ENCODE measurements at regions not wholly inside any gene's neighbourhood (a gene's known extent, or its start where the extent isn't known, plus 50 kb on each side); places are given as distances from the start of the nearest gene placed in this dataset.

DNA sequence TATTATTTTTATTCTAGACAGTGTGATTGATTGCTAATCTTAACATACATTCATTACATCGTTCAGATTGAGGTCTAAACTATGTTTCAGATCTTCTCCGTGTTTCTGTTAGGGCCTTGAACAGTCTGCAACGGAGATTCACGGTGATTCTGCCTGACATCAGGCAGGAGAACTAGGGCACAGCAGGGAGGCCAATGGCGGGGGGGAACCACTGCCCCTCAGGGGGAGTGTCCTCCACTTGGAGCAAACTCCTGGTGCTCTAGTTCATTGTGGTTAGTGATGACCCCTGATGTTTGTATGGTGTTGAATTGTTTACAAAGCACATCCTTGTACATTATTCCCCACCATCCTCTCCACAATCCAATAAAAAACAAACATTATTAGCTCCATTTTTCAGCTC lies 173.5 kb downstream of the ZNF608 start:
- Histone ChIP-seq H3K36me3 (ENCODE audit: insufficient read depth, low read length) (no peaks in the 10 kb centered on the region), H3K79me2 (ENCODE audit: insufficient read depth, low read length) (no peaks in the 10 kb centered on the region), H3K4me2 (ENCODE audit: insufficient read depth, low read length) (no peak overlapping the region), H4K20me1 (ENCODE audit: insufficient read depth, low read length) (no peaks in the 10 kb centered on the region), H2AFZ (ENCODE audit: low read length) (no peak overlapping the region), H3K27me3 (ENCODE audit: insufficient read depth, low read length) (no peaks in the 10 kb centered on the region), H3K4me1 (ENCODE audit: insufficient read depth, low read length) (no peaks in the 10 kb centered on the region), H3K27ac (ENCODE audit: low read depth, low read length) (no peak overlapping the region), H3K9me3 (ENCODE audit: low read depth, low read length) (no peaks in the 10 kb centered on the region), H3K4me3 (ENCODE audit: insufficient read depth, low read length) (no peak overlapping the region)
- TF ChIP-seq, protein P1, sequence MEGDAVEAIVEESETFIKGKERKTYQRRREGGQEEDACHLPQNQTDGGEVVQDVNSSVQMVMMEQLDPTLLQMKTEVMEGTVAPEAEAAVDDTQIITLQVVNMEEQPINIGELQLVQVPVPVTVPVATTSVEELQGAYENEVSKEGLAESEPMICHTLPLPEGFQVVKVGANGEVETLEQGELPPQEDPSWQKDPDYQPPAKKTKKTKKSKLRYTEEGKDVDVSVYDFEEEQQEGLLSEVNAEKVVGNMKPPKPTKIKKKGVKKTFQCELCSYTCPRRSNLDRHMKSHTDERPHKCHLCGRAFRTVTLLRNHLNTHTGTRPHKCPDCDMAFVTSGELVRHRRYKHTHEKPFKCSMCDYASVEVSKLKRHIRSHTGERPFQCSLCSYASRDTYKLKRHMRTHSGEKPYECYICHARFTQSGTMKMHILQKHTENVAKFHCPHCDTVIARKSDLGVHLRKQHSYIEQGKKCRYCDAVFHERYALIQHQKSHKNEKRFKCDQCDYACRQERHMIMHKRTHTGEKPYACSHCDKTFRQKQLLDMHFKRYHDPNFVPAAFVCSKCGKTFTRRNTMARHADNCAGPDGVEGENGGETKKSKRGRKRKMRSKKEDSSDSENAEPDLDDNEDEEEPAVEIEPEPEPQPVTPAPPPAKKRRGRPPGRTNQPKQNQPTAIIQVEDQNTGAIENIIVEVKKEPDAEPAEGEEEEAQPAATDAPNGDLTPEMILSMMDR (IDR thresholded peaks at IDR 0.05; ENCODE audit: extremely low read depth, low read depth, low read length): no peak
- DNase-seq (ENCODE audit: insufficient read length, low spot score, missing footprints): no peak

DNA sequence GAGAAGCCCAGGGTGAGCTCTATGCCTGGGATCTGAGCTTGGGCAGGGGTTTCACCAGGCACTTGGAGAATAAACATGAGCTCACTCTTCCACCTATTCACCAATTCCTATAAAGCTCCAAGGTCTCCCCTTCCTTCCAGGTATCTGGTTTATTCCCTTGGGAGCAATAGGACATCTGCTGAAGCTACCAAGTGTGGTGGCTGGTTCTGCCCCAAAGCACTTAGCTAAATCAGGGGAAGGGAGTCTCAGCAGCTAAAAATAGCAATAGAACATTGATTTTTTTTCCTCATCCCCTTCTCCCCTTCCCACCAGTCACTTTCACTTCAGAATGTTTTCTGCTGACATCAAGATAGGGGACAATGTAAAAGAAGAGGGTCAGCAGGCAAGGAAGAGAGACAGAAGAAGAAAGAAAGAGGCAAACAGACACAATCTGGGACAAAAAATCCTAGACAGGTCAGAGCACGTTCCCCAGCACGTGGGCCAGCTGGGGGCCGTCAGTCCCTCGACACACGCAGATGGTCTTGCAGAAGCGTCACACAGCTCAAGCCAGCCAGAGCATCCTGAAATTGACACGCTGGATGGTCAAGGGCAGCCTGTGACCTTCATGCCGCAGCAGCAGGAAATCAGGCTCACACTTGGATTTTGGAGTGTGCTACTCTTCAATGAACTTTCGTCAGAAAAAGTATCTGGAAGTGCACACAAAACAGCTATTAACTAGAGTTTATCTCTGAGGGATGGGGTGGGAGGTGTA lies 176.0 kb downstream of the ZNF608 start:
- TF ChIP-seq, protein P1 (IDR thresholded peaks at IDR 0.05; ENCODE audit: extremely low read depth, low read depth, low read length): no peak
- no peaks in the 10 kb centered on the region for H4K20me1 ChIP-seq (ENCODE audit: insufficient read depth, low read length)
- no peaks in the 10 kb centered on the region for H3K36me3 ChIP-seq (ENCODE audit: insufficient read depth, low read length)
- H3K4me2 ChIP-seq (ENCODE audit: insufficient read depth, low read length): no peak overlapping the region
- no peak for DNase-seq (ENCODE audit: insufficient read length, low spot score, missing footprints)
- no peak overlapping the region for H2AFZ ChIP-seq (ENCODE audit: low read length)
- H3K27ac ChIP-seq (ENCODE audit: low read depth, low read length): no peak overlapping the region
- no peaks in the 10 kb centered on the region for H3K4me1 ChIP-seq (ENCODE audit: insufficient read depth, low read length)
- no peaks in the 10 kb centered on the region for H3K27me3 ChIP-seq (ENCODE audit: insufficient read depth, low read length)
- no peak overlapping the region for H3K4me3 ChIP-seq (ENCODE audit: insufficient read depth, low read length)
- no peaks in the 10 kb centered on the region for H3K79me2 ChIP-seq (ENCODE audit: insufficient read depth, low read length)
- no peaks in the 10 kb centered on the region for H3K9me3 ChIP-seq (ENCODE audit: low read depth, low read length)

DNA sequence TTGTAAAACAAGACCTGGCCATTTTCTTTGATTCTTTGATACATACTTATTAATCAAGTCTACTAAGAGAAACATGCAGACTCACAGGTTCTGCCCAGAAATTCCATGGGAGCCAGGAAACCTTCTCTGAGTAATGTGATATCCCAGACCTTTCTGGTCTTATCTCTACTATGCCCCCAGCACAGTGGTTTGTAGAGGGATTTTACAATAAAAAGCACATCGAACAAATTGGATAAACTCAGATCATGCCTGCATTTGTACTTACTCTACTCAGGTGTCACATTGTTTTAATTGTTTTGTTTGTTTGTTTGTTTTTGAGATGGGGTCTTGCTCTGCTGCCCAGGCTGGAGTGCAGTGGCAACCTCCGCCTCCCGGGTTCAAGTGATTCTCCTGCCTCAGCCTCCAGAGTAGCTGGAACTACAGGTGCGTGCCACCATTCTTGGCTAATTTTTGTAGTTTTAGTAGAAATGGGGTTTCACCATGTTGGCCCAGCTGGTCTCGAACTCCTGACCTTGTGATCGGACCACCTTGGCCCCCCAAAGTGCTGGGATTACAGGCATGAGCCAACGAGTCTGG lies 179.5 kb downstream of the ZNF608 start:
- H3K79me2 ChIP-seq (ENCODE audit: insufficient read depth, low read length): no peaks in the 10 kb centered on the region
- H3K9me3 ChIP-seq (ENCODE audit: low read depth, low read length): no peaks in the 10 kb centered on the region
- no peak overlapping the region for H3K27ac ChIP-seq (ENCODE audit: low read depth, low read length)
- H2AFZ ChIP-seq (ENCODE audit: low read length): no peak overlapping the region
- H3K4me1 ChIP-seq (ENCODE audit: insufficient read depth, low read length): no peaks in the 10 kb centered on the region
- no peak for DNase-seq (ENCODE audit: insufficient read length, low spot score, missing footprints)
- H3K27me3 ChIP-seq (ENCODE audit: insufficient read depth, low read length): no peaks in the 10 kb centered on the region
- TF ChIP-seq, protein P1 (IDR thresholded peaks at IDR 0.05; ENCODE audit: extremely low read depth, low read depth, low read length): no peak
- no peak overlapping the region for H3K4me2 ChIP-seq (ENCODE audit: insufficient read depth, low read length)
- H4K20me1 ChIP-seq (ENCODE audit: insufficient read depth, low read length): no peaks in the 10 kb centered on the region
- H3K4me3 ChIP-seq (ENCODE audit: insufficient read depth, low read length): no peak overlapping the region
- H3K36me3 ChIP-seq (ENCODE audit: insufficient read depth, low read length): no peaks in the 10 kb centered on the region

DNA sequence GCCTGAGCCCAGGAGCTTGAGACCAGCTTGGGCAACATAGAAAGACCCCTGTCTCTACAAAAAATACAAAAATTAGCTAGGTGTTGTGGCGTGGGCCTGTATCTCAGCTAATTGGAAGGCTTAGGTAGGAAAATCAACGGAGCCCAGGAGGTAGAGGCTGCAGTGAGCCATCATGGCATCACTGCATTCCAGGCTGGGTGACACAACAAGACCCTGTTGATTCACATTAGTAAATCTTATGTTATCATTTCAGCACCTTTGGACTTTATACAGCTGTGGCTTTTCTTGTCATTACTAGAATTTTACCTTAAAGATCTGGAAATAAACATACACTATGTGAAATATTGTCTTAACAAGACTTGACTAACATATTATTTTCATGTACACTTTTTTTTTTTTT lies 185.0 kb downstream of the ZNF608 start:
- H3K4me3 ChIP-seq (ENCODE audit: insufficient read depth, low read length): no peak overlapping the region
- TF ChIP-seq, protein P1 (IDR thresholded peaks at IDR 0.05; ENCODE audit: extremely low read depth, low read depth, low read length): no peak
- H3K79me2 ChIP-seq (ENCODE audit: insufficient read depth, low read length): no peaks in the 10 kb centered on the region
- no peak overlapping the region for H3K4me2 ChIP-seq (ENCODE audit: insufficient read depth, low read length)
- H4K20me1 ChIP-seq (ENCODE audit: insufficient read depth, low read length): no peaks in the 10 kb centered on the region
- H3K27me3 ChIP-seq (ENCODE audit: insufficient read depth, low read length): no peaks in the 10 kb centered on the region
- no peak overlapping the region for H3K27ac ChIP-seq (ENCODE audit: low read depth, low read length)
- H3K9me3 ChIP-seq (ENCODE audit: low read depth, low read length): no peaks in the 10 kb centered on the region
- no peaks in the 10 kb centered on the region for H3K36me3 ChIP-seq (ENCODE audit: insufficient read depth, low read length)
- no peaks in the 10 kb centered on the region for H3K4me1 ChIP-seq (ENCODE audit: insufficient read depth, low read length)
- DNase-seq (ENCODE audit: insufficient read length, low spot score, missing footprints): no peak
- no peak overlapping the region for H2AFZ ChIP-seq (ENCODE audit: low read length)
